ENCODE measurements at regions not wholly inside any gene's neighbourhood (a gene's known extent, or its start where the extent isn't known, plus 50 kb on each side); places are given as distances from the start of the nearest gene placed in this dataset.

GRCh38 chr7:83306502-83306901, 143.8 kb upstream of the PCLO start:
- TF ChIP-seq CTCF (IDR thresholded peaks at IDR 0.05; ENCODE audit: insufficient read depth, low read length): no peak
- DNase-seq (ENCODE audit: low read depth): no peak
- H3K4me3 ChIP-seq (ENCODE audit: low read depth, low read length): no peak overlapping the region

DNA sequence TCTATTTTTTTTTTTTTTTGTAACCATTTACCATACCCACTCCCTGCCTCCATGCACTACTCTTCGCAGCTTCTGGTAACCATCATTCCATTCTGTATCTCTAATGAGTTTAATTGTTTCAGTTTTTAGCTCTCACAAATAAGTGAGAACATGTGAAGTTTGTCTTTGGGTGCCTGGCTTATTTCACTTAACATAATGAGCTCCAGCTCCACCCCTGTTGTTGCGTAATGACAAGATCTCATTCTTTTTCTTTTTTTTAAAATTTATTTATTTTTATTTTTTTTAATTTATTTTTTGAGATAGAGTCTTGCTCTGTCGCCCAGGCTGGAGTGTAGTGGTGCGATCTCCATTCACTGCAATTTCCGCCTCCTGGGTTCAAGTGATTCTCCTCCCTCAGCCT, 142.3 kb upstream of the PCLO start:
- TF ChIP-seq CTCF (IDR thresholded peaks at IDR 0.05; ENCODE audit: insufficient read depth, low read length): no peak
- no peak for DNase-seq (ENCODE audit: low read depth)
- H3K4me3 ChIP-seq (ENCODE audit: low read depth, low read length): no peak overlapping the region

DNA sequence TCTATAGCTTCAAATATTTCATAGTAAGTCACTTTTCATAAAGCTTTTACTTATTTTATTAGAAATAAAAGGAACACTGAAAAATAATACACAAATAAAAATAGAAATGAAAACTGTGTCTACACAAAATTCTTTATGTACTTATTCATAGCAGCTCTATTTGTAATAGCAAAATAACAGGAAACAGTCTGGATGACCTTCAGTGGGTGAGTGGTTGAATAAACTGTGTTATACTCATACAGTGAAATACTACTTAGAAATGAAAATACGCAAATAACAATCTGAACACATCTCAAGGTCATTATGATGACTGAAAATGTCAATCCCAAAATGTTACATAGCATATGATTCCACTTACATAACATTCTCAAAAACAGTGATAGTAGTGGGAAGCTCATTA, 138.7 kb upstream of the PCLO start:
- peak; percentile 7 for DNase-seq (ENCODE audit: low read depth)

DNA sequence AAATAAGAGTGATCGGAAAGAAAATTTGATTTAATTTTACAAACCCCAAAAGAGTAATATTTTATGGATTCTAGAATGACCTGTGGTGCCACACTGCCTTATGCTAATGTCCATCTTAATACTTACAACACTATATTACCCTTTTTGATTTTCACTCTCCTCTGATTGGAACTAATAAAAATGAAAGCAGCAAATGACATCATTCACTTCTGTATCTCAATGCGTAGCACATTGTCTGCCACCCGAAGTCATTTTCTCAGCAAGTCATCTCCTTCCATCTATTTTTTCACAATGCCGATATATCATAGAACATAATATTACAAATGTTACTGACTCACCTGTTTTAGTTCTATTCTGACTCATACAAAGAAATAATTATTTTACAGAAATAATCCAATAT, 127.5 kb upstream of the PCLO start:
- no peak for DNase-seq (ENCODE audit: low read depth)
- no peak for TF ChIP-seq CTCF (IDR thresholded peaks at IDR 0.05; ENCODE audit: insufficient read depth, low read length)

More for the DNA sequence above, 138.7 kb upstream of the PCLO start:
- no peak overlapping the region for H3K4me3 ChIP-seq (ENCODE audit: low read depth, low read length)
- no peak for TF ChIP-seq CTCF (IDR thresholded peaks at IDR 0.05; ENCODE audit: insufficient read depth, low read length)

DNA sequence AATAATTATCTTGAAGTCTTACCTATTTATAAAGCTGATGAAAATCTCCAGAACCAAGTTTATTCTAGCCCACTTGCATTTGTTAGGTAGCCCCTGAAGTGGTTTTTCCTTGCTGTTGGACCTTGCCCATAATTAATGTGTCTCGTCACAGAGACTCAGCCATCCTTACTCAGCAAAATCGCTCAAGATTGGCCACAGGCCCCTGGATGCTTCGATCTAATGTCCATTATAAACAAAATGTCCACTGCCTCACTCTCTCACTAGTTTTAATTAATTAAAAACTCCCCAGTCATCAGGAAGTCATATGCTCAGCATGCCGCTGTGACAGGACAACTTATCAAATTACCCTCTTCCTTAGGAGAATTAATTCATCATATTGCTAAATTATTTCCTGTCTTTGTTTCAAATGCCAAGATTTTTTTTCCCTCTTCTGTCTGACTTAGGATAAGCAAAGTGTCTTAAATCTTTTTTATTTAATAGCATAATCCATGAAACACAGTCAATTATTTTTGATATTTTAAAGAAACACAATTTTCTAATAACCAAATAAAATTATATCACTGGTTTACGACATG, 126.8 kb upstream of the PCLO start:
- H3K4me3 ChIP-seq (ENCODE audit: low read depth, low read length): no peak overlapping the region
- no peak for DNase-seq (ENCODE audit: low read depth)
- TF ChIP-seq CTCF (IDR thresholded peaks at IDR 0.05; ENCODE audit: insufficient read depth, low read length): no peak

More for the DNA sequence above, 127.5 kb upstream of the PCLO start:
- no peak overlapping the region for H3K4me3 ChIP-seq (ENCODE audit: low read depth, low read length)

DNA sequence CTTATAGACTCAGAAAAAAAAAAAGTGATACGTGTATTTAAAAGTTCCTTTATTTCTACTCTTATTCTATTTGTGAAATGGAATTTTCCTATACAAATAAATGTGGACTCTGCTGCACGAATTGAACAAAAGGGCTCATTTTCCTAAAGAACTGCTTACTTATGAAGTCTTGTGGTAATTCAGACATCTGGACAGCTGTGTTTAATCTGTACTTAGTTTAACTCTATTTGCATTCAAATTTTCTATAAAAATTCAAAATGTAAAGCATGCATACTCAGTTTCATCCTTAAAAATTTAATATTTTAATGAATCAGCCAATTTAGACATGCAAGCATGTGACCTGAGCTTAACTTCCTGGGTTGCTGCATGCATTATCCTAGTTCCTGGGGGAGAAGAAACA, 118.0 kb upstream of the PCLO start:
- no peak for TF ChIP-seq CTCF (IDR thresholded peaks at IDR 0.05; ENCODE audit: insufficient read depth, low read length)
- no peak for DNase-seq (ENCODE audit: low read depth)
- no peak overlapping the region for H3K4me3 ChIP-seq (ENCODE audit: low read depth, low read length)

GRCh38 chr7:83276250-83276649, 113.6 kb upstream of the PCLO start:
- no peak for TF ChIP-seq CTCF (IDR thresholded peaks at IDR 0.05; ENCODE audit: insufficient read depth, low read length)
- DNase-seq (ENCODE audit: low read depth): no peak
- no peak overlapping the region for H3K4me3 ChIP-seq (ENCODE audit: low read depth, low read length)

Measured in fibroblast of the aortic adventitia (primary cell).